D721Med (cell line): ENCODE measurements at regions not wholly inside any gene's neighbourhood (a gene's known extent, or its start where the extent isn't known, plus 50 kb on each side); places are given as distances from the start of the nearest gene placed in this dataset.
"Not testable (repeated sequence)": the region's sequence is repeated elsewhere in the genome, so short reads cannot be mapped to it uniquely, and the experiment has no call there.

Experiments used
- DNase-seq: peaks from one replicate; pipeline ENCODE4 v3.0.0; 2011; ENCODE audit warnings: low spot score; ENCODE audit not compliant: insufficient read length
- FAIRE-seq: peaks from 2 replicates; lab custom pipeline; 2011; peaks lifted over from hg19 to GRCh38; lab: Jason Lieb, UNC
- CTCF ChIP-seq: IDR thresholded peaks from 2 replicates; pipeline ENCODE4 v1.5.1; 2012; ENCODE audit warnings: mild to moderate bottlenecking, control low read depth; ENCODE audit not compliant: insufficient read depth; ENCODE audit errors: missing control alignments

DNA sequence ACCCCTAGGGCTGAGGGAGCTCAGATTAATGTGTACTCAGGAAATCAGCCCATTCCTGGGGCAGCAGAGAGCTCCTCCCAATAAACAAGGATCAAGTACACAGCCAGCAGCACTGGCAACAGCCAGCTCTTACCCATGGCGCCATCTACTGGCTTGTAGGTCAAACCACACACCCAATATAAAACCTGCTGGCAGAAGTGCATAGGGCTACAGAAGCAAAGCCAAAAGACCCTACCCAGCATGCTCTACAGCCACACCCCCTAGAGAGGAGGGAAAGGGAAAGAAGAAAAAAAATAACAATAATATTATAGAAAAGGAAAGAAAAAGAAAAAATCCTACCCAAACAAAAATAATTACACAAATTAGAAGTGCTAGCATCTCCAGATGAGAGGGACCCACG lies 127.5 kb upstream of the PABPC3 start:
- not testable (repeated sequence) for DNase-seq, FAIRE-seq
- peak; percentile 34 for TF ChIP-seq CTCF

- not testable (repeated sequence) for DNase-seq, FAIRE-seq
These were observed 122.8 kb upstream of the PABPC3 start for GRCh38 chr13:24973102-24973501.

DNA sequence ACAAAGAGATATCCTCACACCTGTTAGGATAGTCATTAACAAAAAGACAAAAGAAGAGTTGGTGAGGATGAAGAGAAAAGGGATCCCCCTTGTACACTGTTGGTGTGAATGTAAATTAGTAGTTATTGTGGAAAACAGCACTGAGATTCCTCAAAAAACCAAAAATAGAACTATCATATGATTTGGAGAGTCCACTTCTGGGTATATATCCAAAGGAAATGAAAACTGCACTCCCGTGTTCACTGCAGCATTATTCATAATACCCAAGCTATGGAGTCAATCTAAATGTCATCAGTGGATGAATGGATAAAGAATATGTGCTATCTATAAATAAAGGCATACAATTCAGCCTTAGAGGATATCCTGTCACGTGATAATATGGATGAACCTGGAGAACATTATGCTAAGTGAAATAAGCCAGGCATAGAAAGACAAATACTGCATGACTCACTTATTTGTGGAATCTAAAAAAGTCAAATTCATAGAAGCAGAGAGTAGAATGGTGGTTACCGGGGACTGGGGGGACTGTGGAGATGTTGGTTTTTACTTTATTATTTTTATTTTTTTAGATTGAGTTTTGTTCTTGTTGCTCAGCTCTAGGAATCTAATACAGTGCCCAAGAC lies 114.6 kb upstream of the PABPC3 start:
- not testable (repeated sequence) for DNase-seq, FAIRE-seq

GRCh38 chr13:24982333-24982999 lies 113.5 kb upstream of the PABPC3 start:
- DNase-seq (no peak), FAIRE-seq (no peak)
- no peak for TF ChIP-seq CTCF

- TF ChIP-seq CTCF = no peak
- no peak for FAIRE-seq
These were observed 112.8 kb upstream of the PABPC3 start for GRCh38 chr13:24983094-24983493.

GRCh38 chr13:24984134-24984533 lies 111.8 kb upstream of the PABPC3 start:
- no peak for FAIRE-seq
- TF ChIP-seq CTCF = no peak
- DNase-seq = no peak

More at GRCh38 chr13:24983094-24983493, 112.8 kb upstream of the PABPC3 start:
- no peak for DNase-seq

DNA sequence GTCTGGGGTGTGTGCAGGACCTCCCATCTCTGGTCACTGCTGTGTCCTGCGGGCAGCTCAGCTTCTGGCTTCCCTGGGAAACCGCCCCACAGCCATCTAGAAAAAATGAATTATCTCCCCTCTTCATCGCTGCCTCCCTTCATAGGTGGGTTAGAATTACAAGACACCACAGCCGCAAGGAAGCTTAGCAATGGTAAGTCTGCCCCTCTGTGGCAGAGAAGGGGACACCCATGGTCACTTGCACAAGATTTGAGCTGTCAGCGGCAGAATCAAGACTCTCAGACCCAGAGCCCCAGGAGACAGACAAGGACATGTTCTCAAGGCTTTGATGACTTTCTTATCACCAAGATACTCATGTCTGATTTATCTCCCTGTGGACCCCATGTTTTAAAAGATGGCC lies 110.8 kb upstream of the PABPC3 start:
- FAIRE-seq (no peak), DNase-seq (no peak)

More for the DNA sequence above, 110.8 kb upstream of the PABPC3 start:
- peak; percentile 2 for TF ChIP-seq CTCF
